ENCODE measurements at regions not wholly inside any gene's neighbourhood (a gene's known extent, or its start where the extent isn't known, plus 50 kb on each side); places are given as distances from the start of the nearest gene placed in this dataset.

GRCh38 chr2:207394812-207395534, 134.8 kb upstream of the CREB1 start:
- H3K27ac Mint-ChIP-seq = peak overlapping the region; percentile 54 to 87 (median 61)
- H3K4me3 Mint-ChIP-seq = no peak overlapping the region
- TF ChIP-seq CTCF (IDR thresholded peaks at IDR 0.05; ENCODE audit: unreplicated experiment in 3 of 3) = no peak
- peaks cover 47% of the 10 kb centered on the region for H3K4me1 Mint-ChIP-seq
- H3K36me3 Mint-ChIP-seq (ENCODE audit: low read depth) = peaks cover 5% of the 10 kb centered on the region
- H3K9me3 Mint-ChIP-seq = peaks cover 7% of the 10 kb centered on the region
- no peaks in the 10 kb centered on the region for H3K27me3 Mint-ChIP-seq (ENCODE audit: low read depth)

- no peaks in the 10 kb centered on the region for H3K27me3 Mint-ChIP-seq (ENCODE audit: low read depth)
- peaks cover 5% of the 10 kb centered on the region for H3K36me3 Mint-ChIP-seq (ENCODE audit: low read depth)
- TF ChIP-seq CTCF (IDR thresholded peaks at IDR 0.05; ENCODE audit: unreplicated experiment in 3 of 3) = no peak
- H3K4me3 Mint-ChIP-seq = no peak overlapping the region
- peaks cover 47% of the 10 kb centered on the region for H3K4me1 Mint-ChIP-seq
- peaks cover 7% of the 10 kb centered on the region for H3K9me3 Mint-ChIP-seq
- peak overlapping the region in 2 of 3 experiments; percentile 61 to 87 for H3K27ac Mint-ChIP-seq
These were observed 134.1 kb upstream of the CREB1 start for GRCh38 chr2:207395535-207396251.

- Mint-ChIP-seq H3K36me3 (ENCODE audit: low read depth) (peaks cover 5% of the 10 kb centered on the region), H3K27ac (peak overlapping the region in 1 of 3 experiments; percentile 37), H3K27me3 (ENCODE audit: low read depth) (no peaks in the 10 kb centered on the region), H3K9me3 (peaks cover 7% of the 10 kb centered on the region), H3K4me3 (no peak overlapping the region), H3K4me1 (peaks cover 35% of the 10 kb centered on the region)
- no peak for TF ChIP-seq CTCF (IDR thresholded peaks at IDR 0.05; ENCODE audit: unreplicated experiment in 3 of 3)
These were observed 131.7 kb upstream of the CREB1 start for GRCh38 chr2:207397917-207398655.

GRCh38 chr2:207399301-207399700, 130.5 kb upstream of the CREB1 start:
- no peak for TF ChIP-seq CTCF (IDR thresholded peaks at IDR 0.05; ENCODE audit: unreplicated experiment in 3 of 3)
- Mint-ChIP-seq H3K4me1 (peaks cover 38% of the 10 kb centered on the region), H3K27ac (no peak overlapping the region), H3K36me3 (ENCODE audit: low read depth) (peaks cover 5% of the 10 kb centered on the region), H3K4me3 (no peak overlapping the region), H3K27me3 (ENCODE audit: low read depth) (no peaks in the 10 kb centered on the region), H3K9me3 (peaks cover 7% of the 10 kb centered on the region)

- H3K27ac Mint-ChIP-seq = no peak overlapping the region
These were observed 128.4 kb upstream of the CREB1 start for GRCh38 chr2:207401338-207401737.

More at GRCh38 chr2:207401338-207401737, 128.4 kb upstream of the CREB1 start:
- no peak for TF ChIP-seq CTCF (IDR thresholded peaks at IDR 0.05; ENCODE audit: unreplicated experiment in 3 of 3)
- Mint-ChIP-seq H3K4me1 (peaks cover 29% of the 10 kb centered on the region), H3K9me3 (no peaks in the 10 kb centered on the region), H3K4me3 (no peak overlapping the region), H3K27me3 (ENCODE audit: low read depth) (no peaks in the 10 kb centered on the region), H3K36me3 (ENCODE audit: low read depth) (no peaks in the 10 kb centered on the region)
